D341Med (cell line): ENCODE measurements at regions not wholly inside any gene's neighbourhood (a gene's known extent, or its start where the extent isn't known, plus 50 kb on each side); places are given as distances from the start of the nearest gene placed in this dataset.

Experiments used
- DNase-seq: peaks from one replicate; pipeline ENCODE4 v3.0.0; 2012; ENCODE audit warnings: low spot score

GRCh38 chr3:166205158-166205557 is 367.9 kb upstream of the BCHE start:
- no peak for DNase-seq

- no peak for DNase-seq
Measured at GRCh38 chr3:166201476-166201875, 364.3 kb upstream of the BCHE start.

- DNase-seq = no peak
Measured at GRCh38 chr3:166199491-166199890, 362.3 kb upstream of the BCHE start.

GRCh38 chr3:166195808-166196207 is 358.6 kb upstream of the BCHE start:
- no peak for DNase-seq

- no peak for DNase-seq
Measured at GRCh38 chr3:166191411-166191810, 354.2 kb upstream of the BCHE start.

- DNase-seq = no peak
Measured at GRCh38 chr3:166190360-166190759, 353.1 kb upstream of the BCHE start.

- no peak for DNase-seq
Measured at GRCh38 chr3:166187237-166187636, 350.0 kb upstream of the BCHE start.

- DNase-seq = no peak
Measured at GRCh38 chr3:166186003-166186402, 348.8 kb upstream of the BCHE start.

GRCh38 chr3:166177130-166177529 is 339.9 kb upstream of the BCHE start:
- no peak for DNase-seq

GRCh38 chr3:166171695-166172094 is 334.5 kb upstream of the BCHE start:
- no peak for DNase-seq

- DNase-seq = no peak
Measured at GRCh38 chr3:166169681-166170080, 332.5 kb upstream of the BCHE start.

GRCh38 chr3:166127969-166128368 is 290.7 kb upstream of the BCHE start:
- DNase-seq = no peak

GRCh38 chr3:166125179-166125578 is 288.0 kb upstream of the BCHE start:
- DNase-seq = peak; percentile 8

- no peak for DNase-seq
Measured at GRCh38 chr3:166123576-166123975, 286.4 kb upstream of the BCHE start.

- DNase-seq = no peak
Measured at GRCh38 chr3:166123088-166123487, 285.9 kb upstream of the BCHE start.

GRCh38 chr3:166118049-166118448 is 280.8 kb upstream of the BCHE start:
- DNase-seq = no peak

GRCh38 chr3:166114448-166114847 is 277.2 kb upstream of the BCHE start:
- DNase-seq = no peak

GRCh38 chr3:166111562-166111961 is 274.3 kb upstream of the BCHE start:
- DNase-seq = no peak

- DNase-seq = no peak
Measured at GRCh38 chr3:166110102-166110501, 272.9 kb upstream of the BCHE start.

- no peak for DNase-seq
Measured at GRCh38 chr3:166104938-166105337, 267.7 kb upstream of the BCHE start.

GRCh38 chr3:166100730-166101129 is 263.5 kb upstream of the BCHE start:
- no peak for DNase-seq

- no peak for DNase-seq
Measured at GRCh38 chr3:166089575-166089974, 252.4 kb upstream of the BCHE start.

GRCh38 chr3:166085164-166085856 is 248.1 kb upstream of the BCHE start:
- no peak for DNase-seq

GRCh38 chr3:166080096-166080495 is 242.9 kb upstream of the BCHE start:
- DNase-seq = no peak

GRCh38 chr3:166071831-166072230 is 234.6 kb upstream of the BCHE start:
- DNase-seq = no peak
